Ectodermal cell (in vitro differentiated cells): ENCODE measurements at regions not wholly inside any gene's neighbourhood (a gene's known extent, or its start where the extent isn't known, plus 50 kb on each side); places are given as distances from the start of the nearest gene placed in this dataset.

Experiments
- H3K27ac ChIP-seq: 2 replicates; pipeline ENCODE4 v1.7.0; 2013; ENCODE audit warnings: mild to moderate bottlenecking, low read depth, low read length; ENCODE audit not compliant: insufficient read depth, poor library complexity, severe bottlenecking
- H3K27me3 ChIP-seq: 2 replicates; pipeline ENCODE4 v1.7.0; 2013; ENCODE audit warnings: mild to moderate bottlenecking, low read length; ENCODE audit not compliant: insufficient read depth, control insufficient read depth, poor library complexity, severe bottlenecking
- H3K36me3 ChIP-seq: one replicate; pipeline ENCODE4 v1.7.0; 2013; ENCODE audit warnings: low read length; ENCODE audit not compliant: control insufficient read depth, insufficient read depth
- H3K4me1 ChIP-seq: one replicate; pipeline ENCODE4 v1.7.0; 2013; ENCODE audit warnings: low read length; ENCODE audit not compliant: control insufficient read depth, insufficient read depth
- H3K4me3 ChIP-seq: 2 replicates; pipeline ENCODE4 v1.7.0; 2013; ENCODE audit warnings: low read depth, low read length, control low read depth; ENCODE audit not compliant: insufficient read depth
- H3K9me3 ChIP-seq: 2 replicates; pipeline ENCODE4 v1.7.0; 2013; ENCODE audit warnings: mild to moderate bottlenecking, low read length, moderate library complexity; ENCODE audit not compliant: control insufficient read depth
- WGBS, 2 experiments: methylation state at CpG; one replicate each; pipeline ENCODE4 v1.1.7; 2013; ENCODE audit warnings: missing lambda C conversion rate in 2 of 2; 5-methylcytosine and 5-hydroxymethylcytosine counted together

GRCh38 chr10:111131168-111131799 is 54.5 kb downstream of the ADRA2A start:
- WGBS, 2 experiments, result 91 to 94% methylated on average over 8 of the region's 8 CpGs
- no peaks in the 10 kb centered on the region for H3K4me1 ChIP-seq
- H3K27me3 ChIP-seq, result no peaks in the 10 kb centered on the region
- no peak overlapping the region for H3K27ac ChIP-seq
- no peaks in the 10 kb centered on the region for H3K9me3 ChIP-seq
- no peaks in the 10 kb centered on the region for H3K36me3 ChIP-seq
- H3K4me3 ChIP-seq, result no peak overlapping the region

GRCh38 chr10:111137007-111137406 is 60.2 kb downstream of the ADRA2A start:
- Histone ChIP-seq H3K4me1 (peaks cover 11% of the 10 kb centered on the region), H3K27ac (peak overlapping the region; percentile 5), H3K9me3 (no peaks in the 10 kb centered on the region), H3K27me3 (peaks cover 11% of the 10 kb centered on the region), H3K36me3 (no peaks in the 10 kb centered on the region), H3K4me3 (no peak overlapping the region)
- WGBS, 2 experiments, result 0 to 2% methylated on average over 6 of the region's 6 CpGs

DNA sequence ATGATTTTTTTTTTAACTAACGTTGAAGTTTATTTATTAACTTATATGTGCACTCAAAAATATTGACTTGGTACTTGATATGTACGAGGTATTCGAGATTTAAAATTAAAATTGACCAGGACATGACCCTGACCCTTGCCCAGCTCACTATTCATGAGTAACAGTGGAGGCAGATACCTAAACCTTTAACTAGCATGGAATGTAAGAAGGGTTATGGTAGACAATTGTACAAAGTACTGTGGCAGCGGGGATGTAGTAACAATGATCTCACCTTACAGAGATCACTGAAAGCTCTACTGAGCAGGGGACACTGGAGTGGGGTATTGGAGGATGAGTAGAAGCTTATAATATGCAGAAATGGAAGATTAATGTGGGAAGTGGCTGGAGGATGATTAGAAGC is 60.8 kb downstream of the ADRA2A start:
- H3K4me3 ChIP-seq, result no peak overlapping the region
- H3K4me1 ChIP-seq, result peaks cover 11% of the 10 kb centered on the region
- peaks cover 11% of the 10 kb centered on the region for H3K27me3 ChIP-seq
- no peaks in the 10 kb centered on the region for H3K36me3 ChIP-seq
- WGBS, 2 experiments, result 58 to 84% methylated on average over 3 to 4 of the region's 4 CpGs
- no peak overlapping the region for H3K27ac ChIP-seq
- H3K9me3 ChIP-seq, result no peaks in the 10 kb centered on the region

DNA sequence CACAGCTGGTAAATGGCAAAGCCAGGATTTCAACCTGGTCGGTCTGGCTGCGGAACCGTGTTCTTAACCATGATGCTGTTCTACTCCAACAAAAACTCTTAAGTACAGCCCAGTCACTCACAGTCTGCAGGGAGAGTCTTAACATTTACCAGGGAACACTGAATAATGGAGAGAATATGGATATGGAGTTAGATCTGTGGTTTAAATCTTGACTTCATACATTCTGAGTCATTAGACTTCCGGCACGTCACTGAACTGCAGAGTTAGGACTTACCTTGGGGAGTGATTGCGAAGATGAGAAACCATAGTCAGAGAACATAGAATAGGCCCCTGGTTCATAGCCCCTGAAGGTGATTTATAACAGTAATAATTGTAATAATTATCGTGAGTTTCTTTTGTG is 61.7 kb downstream of the ADRA2A start:
- H3K4me3 ChIP-seq, result no peak overlapping the region
- H3K27ac ChIP-seq, result no peak overlapping the region
- peaks cover 11% of the 10 kb centered on the region for H3K27me3 ChIP-seq

GRCh38 chr10:111139567-111139966 is 62.7 kb downstream of the ADRA2A start:
- whole genome bisulfite sequencing, 2 experiments, result 93 to 96% methylated on average over 14 of the region's 14 CpGs
- Histone ChIP-seq H3K9me3 (no peaks in the 10 kb centered on the region), H3K36me3 (no peaks in the 10 kb centered on the region), H3K4me3 (no peak overlapping the region), H3K27me3 (peaks cover 11% of the 10 kb centered on the region), H3K27ac (no peak overlapping the region), H3K4me1 (peaks cover 11% of the 10 kb centered on the region)

More for the DNA sequence above, 61.7 kb downstream of the ADRA2A start:
- H3K36me3 ChIP-seq, result no peaks in the 10 kb centered on the region
- H3K4me1 ChIP-seq, result peaks cover 11% of the 10 kb centered on the region
- H3K9me3 ChIP-seq, result no peaks in the 10 kb centered on the region
- WGBS, 2 experiments, result 96% methylated on average over 7 of the region's 7 CpGs

- no peak overlapping the region for H3K27ac ChIP-seq
- H3K27me3 ChIP-seq, result peaks cover 11% of the 10 kb centered on the region
- peaks cover 4% of the 10 kb centered on the region for H3K4me1 ChIP-seq
- H3K4me3 ChIP-seq, result no peak overlapping the region
- H3K9me3 ChIP-seq, result no peaks in the 10 kb centered on the region
- H3K36me3 ChIP-seq, result no peaks in the 10 kb centered on the region
- WGBS, 2 experiments, result 85 to 91% methylated on average over 8 to 9 of the region's 9 CpGs
These were observed 65.4 kb downstream of the ADRA2A start for GRCh38 chr10:111142092-111142768.

- H3K27me3 ChIP-seq, result no peaks in the 10 kb centered on the region
- H3K9me3 ChIP-seq, result no peaks in the 10 kb centered on the region
- H3K4me1 ChIP-seq, result peaks cover 9% of the 10 kb centered on the region
- 86 to 99% methylated on average over 2 of the region's 2 CpGs for WGBS, 2 experiments
- no peaks in the 10 kb centered on the region for H3K36me3 ChIP-seq
- H3K27ac ChIP-seq, result no peak overlapping the region
- H3K4me3 ChIP-seq, result no peak overlapping the region
These were observed 69.3 kb downstream of the ADRA2A start for GRCh38 chr10:111146025-111146640.

GRCh38 chr10:111148025-111148424 is 71.2 kb downstream of the ADRA2A start:
- Histone ChIP-seq H3K4me3 (no peak overlapping the region), H3K4me1 (peaks cover 15% of the 10 kb centered on the region), H3K27ac (no peak overlapping the region), H3K36me3 (no peaks in the 10 kb centered on the region), H3K9me3 (no peaks in the 10 kb centered on the region), H3K27me3 (no peaks in the 10 kb centered on the region)
- 34 to 40% methylated on average over 6 of the region's 6 CpGs for WGBS, 2 experiments

DNA sequence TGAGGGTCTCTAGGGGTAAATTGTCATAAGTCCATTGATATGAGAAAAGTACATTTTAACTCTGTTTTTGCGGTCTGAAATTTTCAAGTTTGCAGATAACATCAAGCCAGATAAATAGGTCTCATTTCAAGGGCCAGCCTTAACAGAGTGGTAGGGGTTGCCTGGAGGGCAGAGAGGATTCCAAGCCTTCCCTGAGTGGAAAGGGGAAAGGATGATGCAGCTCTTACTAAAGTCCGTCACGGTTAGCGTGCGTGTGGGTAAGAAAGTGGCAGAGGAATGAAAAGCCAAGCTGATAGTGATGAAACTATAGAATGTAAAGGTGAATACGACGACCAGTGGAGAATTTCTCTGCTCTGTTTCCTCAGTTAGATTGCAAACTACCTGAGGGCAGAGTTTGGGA is 71.6 kb downstream of the ADRA2A start:
- 94% methylated on average over 7 of the region's 7 CpGs for WGBS, 2 experiments
- H3K27me3 ChIP-seq, result no peaks in the 10 kb centered on the region
- H3K36me3 ChIP-seq, result no peaks in the 10 kb centered on the region
- H3K4me3 ChIP-seq, result no peak overlapping the region
- H3K27ac ChIP-seq, result no peak overlapping the region
- no peaks in the 10 kb centered on the region for H3K9me3 ChIP-seq
- peaks cover 15% of the 10 kb centered on the region for H3K4me1 ChIP-seq

DNA sequence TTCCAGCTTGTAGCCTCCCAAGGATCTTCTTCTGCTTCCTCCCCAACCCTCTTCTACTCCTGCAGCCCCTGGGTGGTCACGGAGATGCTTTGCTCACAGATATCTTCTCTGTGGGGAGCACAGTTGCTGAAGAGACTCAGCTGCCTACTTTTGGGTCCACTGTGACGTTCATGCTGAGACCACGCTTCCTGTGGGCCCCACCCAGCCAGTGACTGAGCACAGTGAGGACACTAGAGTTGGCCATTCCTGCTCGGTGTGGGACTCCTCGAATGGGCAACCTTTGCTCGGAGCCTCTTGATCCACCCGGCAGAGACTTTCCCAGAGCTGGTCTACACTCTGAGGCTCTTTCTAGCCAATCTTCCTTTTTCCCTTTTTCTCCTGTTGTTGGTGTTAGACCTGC is 73.9 kb downstream of the ADRA2A start:
- H3K4me3 ChIP-seq, result no peak overlapping the region
- no peaks in the 10 kb centered on the region for H3K36me3 ChIP-seq
- no peaks in the 10 kb centered on the region for H3K9me3 ChIP-seq
- peaks cover 15% of the 10 kb centered on the region for H3K4me1 ChIP-seq
- WGBS, 2 experiments, result 92 to 94% methylated on average over 7 of the region's 7 CpGs
- no peaks in the 10 kb centered on the region for H3K27me3 ChIP-seq
- H3K27ac ChIP-seq, result no peak overlapping the region
